Calu3 (cell line): ENCODE measurements at regions not wholly inside any gene's neighbourhood (a gene's known extent, or its start where the extent isn't known, plus 50 kb on each side); places are given as distances from the start of the nearest gene placed in this dataset.

Experiments
- BruUV-seq: library from RNA; stranded (reverse); fragments of 400-500 nt; replicated peaks from 2 replicates; lab custom pipeline; 2021; lab: Mats Ljungman, UMichigan
- CTCF ChIA-PET: fragments of 300-600 bp; sonication (Branson Sonifier 250); formaldehyde crosslinking; loops from one replicate; lab custom pipeline; 2022; ENCODE audit warnings: antibody characterized with exemption; lab: Charles Lee
- DNase-seq: peaks from one replicate; pipeline ENCODE4 v3.0.0; 2022
- H3K27ac Mint-ChIP-seq: one replicate; pipeline ENCODE4 v1.8.0; 2022; ENCODE audit warnings: mixed read lengths; ENCODE audit not compliant: unreplicated experiment
- H3K27me3 Mint-ChIP-seq: one replicate; pipeline ENCODE4 v1.8.0; 2022; ENCODE audit warnings: mixed read lengths; ENCODE audit not compliant: unreplicated experiment
- H3K36me3 Mint-ChIP-seq: one replicate; pipeline ENCODE4 v1.8.0; 2022; ENCODE audit warnings: mild to moderate bottlenecking, moderate library complexity, mixed read lengths; ENCODE audit not compliant: insufficient read depth, unreplicated experiment
- H3K4me1 Mint-ChIP-seq: one replicate; pipeline ENCODE4 v1.8.0; 2022; ENCODE audit warnings: mild to moderate bottlenecking, low read depth, mixed read lengths; ENCODE audit not compliant: unreplicated experiment
- H3K4me3 Mint-ChIP-seq: one replicate; pipeline ENCODE4 v1.8.0; 2022; ENCODE audit warnings: mild to moderate bottlenecking, low read depth, moderate library complexity, mixed read lengths; ENCODE audit not compliant: unreplicated experiment
- H3K9me3 Mint-ChIP-seq: one replicate; pipeline ENCODE4 v1.8.0; 2022; ENCODE audit warnings: low read depth, mixed read lengths; ENCODE audit not compliant: unreplicated experiment
- intact Hi-C: fragments of 100-400 bp; cut with micrococcal nuclease; formaldehyde crosslinking; loops from one replicate; pipeline ENCODE4 v1.10.0; 2022; ENCODE audit not compliant: unreplicated experiment
- TF ChIP-seq, protein P1 (sequence below): fragments of 200-600 bp; IDR thresholded peaks from one replicate; pipeline ENCODE4 v1.8.0; 2022; ENCODE audit warnings: antibody characterized with exemption; ENCODE audit not compliant: unreplicated experiment

DNA sequence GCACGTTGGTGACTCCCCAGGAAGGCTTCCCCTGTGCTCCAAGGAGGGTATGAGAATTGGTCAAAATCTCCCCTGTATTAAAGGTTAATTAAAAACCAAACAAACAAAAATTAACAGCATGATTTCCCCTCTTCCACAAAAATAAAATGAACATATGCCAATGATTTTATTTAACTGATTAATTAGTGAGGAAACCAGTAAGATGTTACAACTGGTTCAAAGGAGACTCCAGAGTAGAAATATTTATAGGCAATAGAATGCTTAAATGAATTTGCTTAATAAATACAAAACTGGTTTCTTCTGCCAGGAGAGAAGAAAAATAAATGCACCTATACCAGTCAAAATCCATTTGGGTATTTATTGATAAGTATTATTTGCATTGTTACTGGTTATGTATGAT, 249.5 kb upstream of the DEPDC1 start:
- H3K4me1 Mint-ChIP-seq: no peaks in the 10 kb centered on the region
- intact Hi-C loops: no loop called here
- DNase-seq: no peak
- no peak overlapping the region for H3K4me3 Mint-ChIP-seq
- CTCF ChIA-PET: no interaction called here
- BruUV-seq: no TSS peak
- TF ChIP-seq, protein P1, sequence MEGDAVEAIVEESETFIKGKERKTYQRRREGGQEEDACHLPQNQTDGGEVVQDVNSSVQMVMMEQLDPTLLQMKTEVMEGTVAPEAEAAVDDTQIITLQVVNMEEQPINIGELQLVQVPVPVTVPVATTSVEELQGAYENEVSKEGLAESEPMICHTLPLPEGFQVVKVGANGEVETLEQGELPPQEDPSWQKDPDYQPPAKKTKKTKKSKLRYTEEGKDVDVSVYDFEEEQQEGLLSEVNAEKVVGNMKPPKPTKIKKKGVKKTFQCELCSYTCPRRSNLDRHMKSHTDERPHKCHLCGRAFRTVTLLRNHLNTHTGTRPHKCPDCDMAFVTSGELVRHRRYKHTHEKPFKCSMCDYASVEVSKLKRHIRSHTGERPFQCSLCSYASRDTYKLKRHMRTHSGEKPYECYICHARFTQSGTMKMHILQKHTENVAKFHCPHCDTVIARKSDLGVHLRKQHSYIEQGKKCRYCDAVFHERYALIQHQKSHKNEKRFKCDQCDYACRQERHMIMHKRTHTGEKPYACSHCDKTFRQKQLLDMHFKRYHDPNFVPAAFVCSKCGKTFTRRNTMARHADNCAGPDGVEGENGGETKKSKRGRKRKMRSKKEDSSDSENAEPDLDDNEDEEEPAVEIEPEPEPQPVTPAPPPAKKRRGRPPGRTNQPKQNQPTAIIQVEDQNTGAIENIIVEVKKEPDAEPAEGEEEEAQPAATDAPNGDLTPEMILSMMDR: no peak
- no peak overlapping the region for H3K27ac Mint-ChIP-seq
- H3K27me3 Mint-ChIP-seq: no peaks in the 10 kb centered on the region
- H3K36me3 Mint-ChIP-seq: no peaks in the 10 kb centered on the region
- peaks cover 5% of the 10 kb centered on the region for H3K9me3 Mint-ChIP-seq

DNA sequence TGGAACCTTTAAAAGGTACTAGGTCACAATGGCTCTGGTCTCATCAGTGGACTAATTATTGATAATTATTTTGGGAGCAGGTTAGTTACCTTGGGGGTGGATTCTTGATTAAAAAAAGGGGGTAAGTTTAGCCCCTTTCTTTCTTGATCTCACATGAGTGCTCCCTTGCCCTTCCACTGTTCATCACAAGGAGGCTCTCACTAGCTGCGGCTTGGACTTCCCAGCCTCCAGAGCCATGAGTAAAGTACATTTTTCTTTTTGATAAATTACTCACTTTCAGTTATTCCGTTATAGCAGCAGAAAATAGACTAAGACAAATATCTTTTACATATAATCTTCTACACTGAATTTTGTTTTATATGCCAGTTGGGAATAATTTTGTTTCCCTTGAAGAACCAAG, 254.8 kb upstream of the DEPDC1 start:
- no peak overlapping the region for H3K27ac Mint-ChIP-seq
- no peak overlapping the region for H3K4me3 Mint-ChIP-seq
- H3K27me3 Mint-ChIP-seq: no peaks in the 10 kb centered on the region
- intact Hi-C loops: no loop called here
- no peak for DNase-seq
- no peaks in the 10 kb centered on the region for H3K9me3 Mint-ChIP-seq
- H3K4me1 Mint-ChIP-seq: no peaks in the 10 kb centered on the region
- BruUV-seq: no TSS peak
- CTCF ChIA-PET: no interaction called here
- TF ChIP-seq, protein P1: no peak
- no peaks in the 10 kb centered on the region for H3K36me3 Mint-ChIP-seq

DNA sequence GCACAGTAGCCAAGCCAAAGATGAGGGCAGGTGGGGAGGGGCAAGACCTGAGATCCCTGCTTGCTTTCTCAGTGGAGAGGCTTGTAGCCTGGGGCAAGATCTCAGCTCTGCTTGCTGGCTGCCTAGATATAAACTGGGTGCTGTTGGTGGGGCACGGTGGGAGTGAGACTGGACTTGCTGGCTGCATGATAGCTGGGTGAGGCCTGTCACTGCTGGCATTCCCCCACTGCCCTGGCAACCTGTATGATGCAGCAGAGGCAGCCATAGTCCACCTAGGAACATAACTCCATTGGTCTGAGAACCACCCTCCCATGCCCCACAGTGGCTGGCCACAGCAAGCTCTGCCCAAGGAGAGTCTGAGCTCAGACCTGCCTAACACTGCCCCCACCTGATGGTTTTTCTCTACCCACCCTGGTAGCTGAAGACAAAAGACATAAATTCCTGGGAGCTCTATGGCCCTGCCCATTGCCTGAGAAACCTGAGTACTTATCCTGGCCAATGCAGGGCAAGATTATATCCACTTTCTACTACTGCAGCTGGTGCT, 261.9 kb upstream of the DEPDC1 start:
- DNase-seq: peak; percentile 27
- TF ChIP-seq, protein P1: no peak
- intact Hi-C loops: loop anchor here (5.0 kb wide), 1 partner anchor 156 kb away; no protein-coding TSS in a partner anchor
- Mint-ChIP-seq H3K9me3 (peaks cover 2% of the 10 kb centered on the region), H3K36me3 (no peaks in the 10 kb centered on the region), H3K27me3 (no peaks in the 10 kb centered on the region), H3K27ac (no peak overlapping the region), H3K4me3 (no peak overlapping the region), H3K4me1 (no peaks in the 10 kb centered on the region)
- BruUV-seq: no TSS peak
- CTCF ChIA-PET: interaction anchor here (1.5 kb wide), 1 partner anchor 159 kb away, joined by 5 read pairs; no protein-coding TSS in a partner anchor

DNA sequence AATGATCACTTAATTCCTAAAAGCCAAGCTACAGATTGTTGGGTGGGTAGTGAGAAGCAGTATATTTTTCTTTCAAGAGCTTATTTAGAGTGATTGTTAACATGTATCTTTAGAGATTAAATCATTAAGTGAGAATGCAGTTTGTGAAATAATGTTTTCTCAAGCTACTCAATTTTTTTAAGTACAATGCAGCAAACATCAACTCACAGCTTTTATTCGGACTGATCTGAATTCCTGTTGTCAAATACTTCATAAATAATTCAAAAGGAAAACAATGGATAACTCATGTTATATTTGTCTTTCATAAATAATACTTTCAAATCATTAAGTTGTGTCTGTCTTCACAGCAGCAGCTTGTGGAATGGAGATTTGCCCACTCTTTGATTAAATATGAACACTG, 271.1 kb upstream of the DEPDC1 start:
- TF ChIP-seq, protein P1: no peak
- Mint-ChIP-seq H3K9me3 (peaks cover 12% of the 10 kb centered on the region), H3K4me3 (no peak overlapping the region), H3K36me3 (no peaks in the 10 kb centered on the region), H3K27me3 (no peaks in the 10 kb centered on the region), H3K27ac (no peak overlapping the region), H3K4me1 (no peaks in the 10 kb centered on the region)
- DNase-seq: no peak
- no TSS peak for BruUV-seq
- CTCF ChIA-PET: no interaction called here
- intact Hi-C loops: no loop called here
